ENCODE measurements at regions not wholly inside any gene's neighbourhood (a gene's known extent, or its start where the extent isn't known, plus 50 kb on each side); places are given as distances from the start of the nearest gene placed in this dataset.

GRCh38 chr2:9782197-9782719 lies 61.0 kb upstream of the TAF1B start:
- ATAC-seq = no peak
- POLR2A ChIA-PET = no interaction called here
- H3K4me3 Mint-ChIP-seq = no peak overlapping the region
- CTCF ChIA-PET = interaction anchor here (0.8 to 1.4 kb wide), 5 partner anchors 12 to 17 kb away, joined by 4 to 6 read pairs (median 4); no protein-coding TSS in a partner anchor
- DNase-seq (ENCODE audit: low spot score) = no peak
- H3K9me3 Mint-ChIP-seq = no peaks in the 10 kb centered on the region
- H3K27ac Mint-ChIP-seq = no peak overlapping the region
- peaks cover 2% of the 10 kb centered on the region for H3K4me1 Mint-ChIP-seq
- peaks cover 5% of the 10 kb centered on the region for H3K27me3 Mint-ChIP-seq (ENCODE audit: low read depth)
- H3K36me3 Mint-ChIP-seq = no peaks in the 10 kb centered on the region
- TF ChIP-seq PRRX2 (CRISPR knock-in tag; IDR thresholded peaks at IDR 0.05) (no peak), ATF6 (CRISPR knock-in tag; IDR thresholded peaks at IDR 0.05) (no peak), GABPB1 (CRISPR knock-in tag; IDR thresholded peaks at IDR 0.05) (no peak), ARID4B (CRISPR knock-in tag; IDR thresholded peaks at IDR 0.05; ENCODE audit: borderline replicate concordance) (no peak), CREB1 (CRISPR knock-in tag; IDR thresholded peaks at IDR 0.05) (no peak), ZNF416 (CRISPR knock-in tag; IDR thresholded peaks at IDR 0.05) (no peak), NFATC4 (CRISPR knock-in tag; IDR thresholded peaks at IDR 0.05) (no peak), ZNF512 (CRISPR knock-in tag; IDR thresholded peaks at IDR 0.05; ENCODE audit: borderline replicate concordance) (no peak), ZNF219 (CRISPR knock-in tag; IDR thresholded peaks at IDR 0.05; ENCODE audit: borderline replicate concordance) (no peak), ATF2 (CRISPR knock-in tag; IDR thresholded peaks at IDR 0.05; ENCODE audit: borderline replicate concordance, low read depth) (no peak), SOX15 (CRISPR knock-in tag; IDR thresholded peaks at IDR 0.05) (no peak), NR2C2 (CRISPR knock-in tag; IDR thresholded peaks at IDR 0.05) (no peak), ZBTB21 (CRISPR knock-in tag; IDR thresholded peaks at IDR 0.05; ENCODE audit: borderline replicate concordance) (no peak), USF2 (CRISPR knock-in tag; IDR thresholded peaks at IDR 0.05) (no peak), PREB (CRISPR knock-in tag; IDR thresholded peaks at IDR 0.05; ENCODE audit: borderline replicate concordance) (no peak)

Measured in WTC11 (cell line).